ENCODE measurements at regions not wholly inside any gene's neighbourhood (a gene's known extent, or its start where the extent isn't known, plus 50 kb on each side); places are given as distances from the start of the nearest gene placed in this dataset.
"Not testable (repeated sequence)": the region's sequence is repeated elsewhere in the genome, so short reads cannot be mapped to it uniquely, and the experiment has no call there.

DNA sequence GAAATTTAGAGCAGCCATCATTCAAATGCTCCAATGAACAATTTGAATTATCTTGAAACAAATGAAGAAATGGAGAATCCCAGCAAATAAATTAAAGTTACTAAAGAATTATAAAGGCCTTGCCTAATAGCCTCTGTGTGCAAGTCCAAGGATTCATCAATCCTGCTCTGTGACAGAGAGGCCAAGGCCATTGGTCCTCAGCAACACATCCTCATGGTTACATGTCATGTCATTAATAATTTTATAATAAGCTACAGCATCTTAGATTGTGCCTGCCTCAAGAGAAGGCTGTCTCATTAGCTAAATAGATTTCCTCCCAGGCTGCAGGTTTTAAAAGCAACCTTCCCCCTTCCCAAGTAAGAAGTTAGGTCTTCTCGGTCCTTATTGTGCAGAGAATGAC lies 611.6 kb downstream of the FBXO15 start:
- no peak overlapping the region for H3K27ac ChIP-seq
- DNase-seq (ENCODE audit: low spot score) = no peak
- ChIA-PET POLR2A (ENCODE audit: low non-redundant PET) (no interaction called here), CTCF (no interaction called here)
- TF ChIP-seq, protein P1, sequence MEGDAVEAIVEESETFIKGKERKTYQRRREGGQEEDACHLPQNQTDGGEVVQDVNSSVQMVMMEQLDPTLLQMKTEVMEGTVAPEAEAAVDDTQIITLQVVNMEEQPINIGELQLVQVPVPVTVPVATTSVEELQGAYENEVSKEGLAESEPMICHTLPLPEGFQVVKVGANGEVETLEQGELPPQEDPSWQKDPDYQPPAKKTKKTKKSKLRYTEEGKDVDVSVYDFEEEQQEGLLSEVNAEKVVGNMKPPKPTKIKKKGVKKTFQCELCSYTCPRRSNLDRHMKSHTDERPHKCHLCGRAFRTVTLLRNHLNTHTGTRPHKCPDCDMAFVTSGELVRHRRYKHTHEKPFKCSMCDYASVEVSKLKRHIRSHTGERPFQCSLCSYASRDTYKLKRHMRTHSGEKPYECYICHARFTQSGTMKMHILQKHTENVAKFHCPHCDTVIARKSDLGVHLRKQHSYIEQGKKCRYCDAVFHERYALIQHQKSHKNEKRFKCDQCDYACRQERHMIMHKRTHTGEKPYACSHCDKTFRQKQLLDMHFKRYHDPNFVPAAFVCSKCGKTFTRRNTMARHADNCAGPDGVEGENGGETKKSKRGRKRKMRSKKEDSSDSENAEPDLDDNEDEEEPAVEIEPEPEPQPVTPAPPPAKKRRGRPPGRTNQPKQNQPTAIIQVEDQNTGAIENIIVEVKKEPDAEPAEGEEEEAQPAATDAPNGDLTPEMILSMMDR (conservative IDR thresholded peaks at IDR 0.05; ENCODE audit: low read depth) = no peak

DNA sequence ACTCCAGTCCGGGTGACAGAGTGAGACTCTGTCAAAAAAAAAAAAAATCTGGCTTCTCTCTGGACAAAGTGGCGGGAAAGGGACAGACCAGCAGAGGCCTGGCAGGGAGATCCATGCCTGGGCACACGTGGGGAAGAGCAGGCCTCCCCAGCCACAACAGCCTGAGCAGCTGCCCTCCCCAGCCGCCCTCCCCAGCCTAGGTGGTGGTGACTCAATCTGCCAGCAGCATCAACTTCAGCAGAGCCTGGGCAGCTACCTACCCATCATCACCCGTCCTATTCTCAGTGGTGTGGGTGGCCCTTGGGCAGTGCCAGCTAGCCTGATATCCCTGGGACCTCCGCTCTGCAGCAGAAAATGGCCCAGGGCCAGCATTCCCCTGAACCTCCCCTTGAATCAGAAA lies 612.4 kb downstream of the FBXO15 start:
- no peak overlapping the region for H3K27ac ChIP-seq
- TF ChIP-seq, protein P1 (conservative IDR thresholded peaks at IDR 0.05; ENCODE audit: low read depth) = no peak
- POLR2A ChIA-PET (ENCODE audit: low non-redundant PET) = no interaction called here
- CTCF ChIA-PET = no interaction called here
- no peak for DNase-seq (ENCODE audit: low spot score)

DNA sequence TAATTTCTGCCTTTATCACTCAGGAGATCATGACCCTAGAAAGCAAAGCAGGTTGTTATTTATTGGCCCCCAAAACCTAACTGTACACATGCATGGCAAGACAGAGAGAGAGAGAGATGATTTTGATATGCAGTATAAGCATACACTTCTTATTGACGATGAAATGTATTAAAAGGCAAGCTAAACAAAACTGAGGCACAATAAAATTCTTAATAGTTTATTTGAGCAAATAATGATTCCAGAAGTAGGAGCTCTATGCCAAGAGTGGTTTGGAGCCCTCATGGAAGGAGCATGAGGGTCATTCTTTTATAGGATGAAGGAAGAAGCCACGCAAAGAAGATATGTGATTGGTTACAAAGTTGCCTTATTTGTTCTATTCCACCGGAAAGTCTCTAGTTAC lies 616.0 kb downstream of the FBXO15 start:
- POLR2A ChIA-PET (ENCODE audit: low non-redundant PET) = no interaction called here
- no peak overlapping the region for H3K27ac ChIP-seq
- no peak for DNase-seq (ENCODE audit: low spot score)
- CTCF ChIA-PET = no interaction called here
- TF ChIP-seq, protein P1 (conservative IDR thresholded peaks at IDR 0.05; ENCODE audit: low read depth) = no peak

DNA sequence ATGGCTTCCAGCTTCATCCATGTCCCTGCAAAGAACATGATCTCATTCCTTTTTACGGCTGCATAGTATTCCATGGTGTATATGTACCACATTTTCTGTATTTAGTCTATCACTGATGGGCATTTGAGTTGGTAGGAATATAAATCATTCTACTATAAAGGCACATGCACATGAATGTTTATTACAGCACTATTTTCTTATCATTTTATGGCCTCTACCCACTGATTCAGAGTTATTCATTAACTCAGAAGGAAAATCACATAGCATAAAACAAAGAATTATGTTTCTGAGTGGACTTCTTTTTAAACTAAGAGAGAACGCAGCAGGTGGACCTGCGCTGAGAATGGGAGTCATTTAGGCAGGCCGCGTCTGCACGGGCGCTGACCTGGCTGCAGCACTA lies 619.6 kb downstream of the FBXO15 start:
- ChIA-PET CTCF (no interaction called here), POLR2A (ENCODE audit: low non-redundant PET) (no interaction called here)
- H3K27ac ChIP-seq = no peak overlapping the region
- no peak for DNase-seq (ENCODE audit: low spot score)
- TF ChIP-seq, protein P1 (conservative IDR thresholded peaks at IDR 0.05; ENCODE audit: low read depth) = no peak

DNA sequence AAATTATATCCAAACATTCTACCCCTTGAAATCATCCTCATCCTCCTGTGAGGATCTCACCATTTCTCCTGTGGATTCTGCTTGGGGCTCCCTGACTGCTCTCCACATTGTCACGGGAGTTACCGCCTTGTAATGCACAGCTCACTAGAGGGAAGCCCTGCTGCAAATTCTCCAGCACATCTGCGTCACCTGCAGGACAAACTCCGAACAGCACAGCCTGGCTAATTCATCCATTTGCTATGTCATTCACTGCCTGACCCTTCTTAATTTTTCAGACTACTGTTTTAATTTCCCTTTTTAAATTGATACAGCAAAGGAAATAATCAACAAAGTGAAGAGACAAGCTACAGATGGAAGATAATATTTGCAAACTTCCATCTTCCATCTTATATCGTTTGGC lies 627.4 kb downstream of the FBXO15 start:
- DNase-seq (ENCODE audit: low spot score) = no peak
- POLR2A ChIA-PET (ENCODE audit: low non-redundant PET) = no interaction called here
- no peak overlapping the region for H3K27ac ChIP-seq
- TF ChIP-seq, protein P1 (conservative IDR thresholded peaks at IDR 0.05; ENCODE audit: low read depth) = no peak
- CTCF ChIA-PET = no interaction called here

DNA sequence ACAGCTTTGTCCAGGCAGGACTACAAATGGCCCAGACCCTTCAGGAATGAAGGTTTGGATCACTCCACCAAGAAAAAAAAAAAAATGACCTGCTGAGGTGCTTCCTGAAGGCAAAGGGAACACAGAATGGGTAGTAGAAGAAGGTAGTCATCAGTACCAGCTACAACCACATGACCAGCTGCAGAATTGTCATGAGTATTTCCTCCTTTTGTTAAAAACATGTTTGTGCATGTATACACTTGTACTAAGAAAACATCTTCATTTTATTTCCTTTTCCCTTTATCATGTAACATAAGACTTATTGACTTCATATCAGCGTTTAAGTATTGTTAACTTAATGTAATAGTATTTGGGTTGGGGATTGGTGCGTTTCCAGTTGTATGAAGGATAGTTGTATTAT lies 631.6 kb downstream of the FBXO15 start:
- POLR2A ChIA-PET (ENCODE audit: low non-redundant PET); H3K27ac ChIP-seq; DNase-seq (ENCODE audit: low spot score); CTCF ChIA-PET: not testable (repeated sequence)

DNA sequence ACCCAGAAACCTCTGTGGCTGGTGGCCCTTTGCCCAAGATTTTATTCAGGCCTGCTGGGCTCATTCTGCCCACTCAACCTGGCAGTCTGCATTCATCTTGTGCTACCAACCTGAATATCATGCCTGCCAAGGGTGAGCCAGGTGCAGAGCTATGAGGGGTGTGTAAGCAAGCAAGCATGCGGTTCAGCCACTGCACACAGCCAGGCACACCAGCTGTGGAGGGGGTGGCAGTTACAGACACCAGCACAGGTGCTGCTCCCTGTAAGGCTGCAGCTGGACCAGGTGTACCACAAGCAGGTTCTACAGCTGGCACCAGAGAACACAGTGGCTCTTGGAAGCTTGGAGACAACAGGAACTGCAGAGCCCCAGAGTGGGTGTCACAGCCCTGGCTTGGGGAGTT lies 633.2 kb downstream of the FBXO15 start:
- ChIA-PET CTCF (no interaction called here), POLR2A (ENCODE audit: low non-redundant PET) (no interaction called here)
- no peak for DNase-seq (ENCODE audit: low spot score)
- no peak overlapping the region for H3K27ac ChIP-seq
- TF ChIP-seq, protein P1 (conservative IDR thresholded peaks at IDR 0.05; ENCODE audit: low read depth) = no peak

All from RWPE1 (cell line).